H9 (cell line): ENCODE measurements at regions not wholly inside any gene's neighbourhood (a gene's known extent, or its start where the extent isn't known, plus 50 kb on each side); places are given as distances from the start of the nearest gene placed in this dataset.
A peak's percentile ranks its signal among the peaks of the same experiment; 100 is the strongest.

Experiments used
- DNase-seq: peaks from one replicate; pipeline ENCODE4 v3.0.0-alpha.2; 2017
- H2AFZ ChIP-seq: one replicate; pipeline ENCODE4 v1.6.1; 2013; ENCODE audit warnings: mild to moderate bottlenecking, low read length, control low read depth, moderate library complexity
- H2AK5ac ChIP-seq: 2 replicates; pipeline ENCODE4 v1.6.1; 2013; ENCODE audit warnings: low read length, control low read depth, mixed read lengths; ENCODE audit not compliant: insufficient read length
- H2BK120ac ChIP-seq: one replicate; pipeline ENCODE4 v1.6.1; 2013; ENCODE audit warnings: low read depth, mild to moderate bottlenecking, low read length, control low read depth, inconsistent platforms; ENCODE audit not compliant: poor library complexity, severe bottlenecking
- H2BK12ac ChIP-seq: 2 replicates; pipeline ENCODE4 v1.6.1; 2013; ENCODE audit warnings: low read length, control low read depth, mixed read lengths, low read depth; ENCODE audit not compliant: insufficient read length
- H2BK15ac ChIP-seq: 2 replicates; pipeline ENCODE4 v1.6.1; 2013; ENCODE audit warnings: low read depth, low read length, control low read depth
- H2BK20ac ChIP-seq: one replicate; pipeline ENCODE4 v1.6.1; 2013; ENCODE audit warnings: low read depth, mild to moderate bottlenecking, low read length, control low read depth, inconsistent platforms; ENCODE audit not compliant: poor library complexity, severe bottlenecking
- H2BK5ac ChIP-seq: 2 replicates; pipeline ENCODE4 v1.6.1; 2013; ENCODE audit warnings: low read length, control low read depth, mixed read lengths; ENCODE audit not compliant: insufficient read length
- H3K14ac ChIP-seq: 2 replicates; pipeline ENCODE4 v1.6.1; 2013; ENCODE audit warnings: low read length, control low read depth; ENCODE audit not compliant: insufficient read depth
- H3K18ac ChIP-seq: 2 replicates; pipeline ENCODE4 v1.6.1; 2013; ENCODE audit warnings: low read depth, mild to moderate bottlenecking, mixed read lengths, low read length, control low read depth; ENCODE audit not compliant: insufficient read length
- H3K23ac ChIP-seq: 2 replicates; pipeline ENCODE4 v1.6.1; 2013; ENCODE audit warnings: low read length, control low read depth, mixed read lengths, low read depth; ENCODE audit not compliant: insufficient read length
- H3K23me2 ChIP-seq: 2 replicates; pipeline ENCODE4 v1.6.1; 2013; ENCODE audit warnings: low read depth, mild to moderate bottlenecking, mixed read lengths, low read length, control low read depth; ENCODE audit not compliant: insufficient read length, poor library complexity, severe bottlenecking
- H3K27ac ChIP-seq: 2 replicates; pipeline ENCODE4 v1.5.1; 2013; ENCODE audit warnings: low read length, control low read depth, mixed read lengths, low read depth; ENCODE audit not compliant: insufficient read length
- H3K27me3 ChIP-seq: 2 replicates; pipeline ENCODE4 v1.6.1; 2013; ENCODE audit warnings: low read length, control low read depth, inconsistent platforms; ENCODE audit not compliant: insufficient read depth
- H3K4ac ChIP-seq: 2 replicates; pipeline ENCODE4 v1.6.1; 2013; ENCODE audit warnings: low read depth, mild to moderate bottlenecking, control low read depth, inconsistent platforms, low read length, moderate library complexity
- H3K4me1 ChIP-seq: 2 replicates; pipeline ENCODE4 v1.6.1; 2013; ENCODE audit warnings: low read length, control low read depth, inconsistent platforms; ENCODE audit not compliant: insufficient read depth
- H3K4me2 ChIP-seq: 2 replicates; pipeline ENCODE4 v1.6.1; 2013; ENCODE audit warnings: low read length, control low read depth, mixed read lengths; ENCODE audit not compliant: insufficient read length, insufficient read depth
- H3K56ac ChIP-seq: 2 replicates; pipeline ENCODE4 v1.6.1; 2013; ENCODE audit warnings: low read depth, mild to moderate bottlenecking, mixed read lengths, low read length, control low read depth; ENCODE audit not compliant: insufficient read length
- H3K79me1 ChIP-seq: 2 replicates; pipeline ENCODE4 v1.6.1; 2013; ENCODE audit warnings: low read depth, mild to moderate bottlenecking, moderate library complexity, low read length, control low read depth, inconsistent platforms; ENCODE audit not compliant: insufficient read depth, poor library complexity, severe bottlenecking
- H3K79me2 ChIP-seq: 2 replicates; pipeline ENCODE4 v1.6.1; 2013; ENCODE audit warnings: low read length, control low read depth, inconsistent platforms; ENCODE audit not compliant: insufficient read depth
- H3K9ac ChIP-seq: 2 replicates; pipeline ENCODE4 v1.6.1; 2013; ENCODE audit warnings: low read length, control low read depth, mixed read lengths; ENCODE audit not compliant: insufficient read length; ENCODE audit errors: extremely low read depth
- H3K9me3 ChIP-seq: one replicate; pipeline ENCODE4 v1.6.1; 2013; ENCODE audit warnings: low read depth, low read length, inconsistent platforms; ENCODE audit not compliant: control insufficient read depth
- H3T11ph ChIP-seq: one replicate; pipeline ENCODE4 v1.6.1; 2013; ENCODE audit warnings: mild to moderate bottlenecking, low read length, control low read depth, inconsistent platforms
- H4K20me1 ChIP-seq: one replicate; pipeline ENCODE4 v1.6.1; 2013; ENCODE audit not compliant: control insufficient read depth, insufficient read length, insufficient read depth
- H4K5ac ChIP-seq: 2 replicates; pipeline ENCODE4 v1.6.1; 2013; ENCODE audit warnings: low read depth, mild to moderate bottlenecking, mixed read lengths, low read length, control low read depth; ENCODE audit not compliant: insufficient read length
- H4K8ac ChIP-seq: replicated peaks from 2 replicates; pipeline ENCODE4 v1.6.1; 2013; ENCODE audit warnings: low read length, control low read depth, mixed read lengths, low read depth; ENCODE audit not compliant: insufficient read length
- H4K91ac ChIP-seq: 2 replicates; pipeline ENCODE4 v1.6.1; 2013; ENCODE audit warnings: low read depth, mild to moderate bottlenecking, moderate library complexity, mixed read lengths, low read length, control low read depth; ENCODE audit not compliant: insufficient read length
- H3K27ac Mint-ChIP-seq, 3 experiments: 2 replicates in 2 of 3; 3 replicates in 1 of 3; pipeline ENCODE4 v1.8.0; 2020 to 2021; ENCODE audit warnings: mixed read lengths in 3 of 3, mild to moderate bottlenecking in 1 of 3, moderate library complexity in 1 of 3
- H3K27me3 Mint-ChIP-seq: 2 replicates; pipeline ENCODE4 v1.8.0; 2021; ENCODE audit warnings: low read depth, mild to moderate bottlenecking, moderate library complexity, mixed read lengths
- H3K36me3 Mint-ChIP-seq, 3 experiments: 2 replicates in 2 of 3; 3 replicates in 1 of 3; pipeline ENCODE4 v1.8.0; 2020 to 2021; ENCODE audit warnings: low read depth in 3 of 3, mixed read lengths in 3 of 3; ENCODE audit not compliant: insufficient read depth in 1 of 3
- H3K4me1 Mint-ChIP-seq, 2 experiments: 2 replicates each; pipeline ENCODE4 v1.8.0; 2020; ENCODE audit warnings: mixed read lengths in 2 of 2
- H3K4me3 Mint-ChIP-seq, 2 experiments: 2 replicates in 1 of 2; 3 replicates in 1 of 2; pipeline ENCODE4 v1.8.0; 2020 to 2021; ENCODE audit warnings: mild to moderate bottlenecking in 2 of 2, mixed read lengths in 2 of 2, moderate library complexity in 1 of 2
- H3K9me3 Mint-ChIP-seq, 2 experiments: 2 replicates in 1 of 2; 3 replicates in 1 of 2; pipeline ENCODE4 v1.8.0; 2020; ENCODE audit warnings: mild to moderate bottlenecking in 2 of 2, mixed read lengths in 2 of 2, moderate library complexity in 1 of 2
- WGBS: extraction: QIAGEN DNeasy Blood & Tissue Kit; methylation state at CpG from one replicate; pipeline ENCODE4 v1.1.7; 2013; ENCODE audit warnings: missing lambda C conversion rate, low lambda C conversion rate, mixed read lengths; ENCODE audit not compliant: insufficient read length; ENCODE audit errors: extremely low coverage; 5-methylcytosine and 5-hydroxymethylcytosine counted together
- TF ChIP-seq, protein P1 (sequence below): fragments of 200-600 bp; sonication (generic); conservative IDR thresholded peaks from 3 replicates; pipeline ENCODE4 v1.8.0; 2021; ENCODE audit warnings: antibody characterized with exemption, mild to moderate bottlenecking

DNA sequence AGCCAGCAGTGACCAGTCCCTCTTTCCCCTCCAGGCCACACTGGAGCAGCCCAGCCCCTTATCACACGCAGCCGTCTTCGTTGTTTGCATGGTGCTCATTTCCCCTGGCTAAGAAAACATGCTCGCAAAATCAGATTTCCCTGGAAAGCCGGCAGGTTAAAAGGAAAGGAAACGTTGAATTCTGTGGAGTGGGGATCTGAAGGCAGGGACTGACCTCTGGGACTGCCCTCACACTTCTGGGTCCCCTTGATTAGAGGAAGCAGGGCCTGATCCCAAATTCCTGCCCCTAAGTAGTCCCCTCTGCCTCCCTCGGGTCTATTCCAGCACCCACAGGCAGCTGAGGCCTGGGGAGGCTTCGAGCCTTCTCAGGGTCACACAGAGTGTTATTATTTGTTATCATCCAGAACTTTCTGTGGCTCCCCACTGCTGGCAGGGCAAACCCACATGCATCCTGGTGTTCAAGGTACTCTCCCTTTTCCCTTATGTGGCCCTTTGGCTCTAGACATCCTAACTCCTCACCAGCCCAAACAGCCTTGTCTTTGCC is 125.2 kb upstream of the ZBTB40 start:
- TF ChIP-seq, protein P1, sequence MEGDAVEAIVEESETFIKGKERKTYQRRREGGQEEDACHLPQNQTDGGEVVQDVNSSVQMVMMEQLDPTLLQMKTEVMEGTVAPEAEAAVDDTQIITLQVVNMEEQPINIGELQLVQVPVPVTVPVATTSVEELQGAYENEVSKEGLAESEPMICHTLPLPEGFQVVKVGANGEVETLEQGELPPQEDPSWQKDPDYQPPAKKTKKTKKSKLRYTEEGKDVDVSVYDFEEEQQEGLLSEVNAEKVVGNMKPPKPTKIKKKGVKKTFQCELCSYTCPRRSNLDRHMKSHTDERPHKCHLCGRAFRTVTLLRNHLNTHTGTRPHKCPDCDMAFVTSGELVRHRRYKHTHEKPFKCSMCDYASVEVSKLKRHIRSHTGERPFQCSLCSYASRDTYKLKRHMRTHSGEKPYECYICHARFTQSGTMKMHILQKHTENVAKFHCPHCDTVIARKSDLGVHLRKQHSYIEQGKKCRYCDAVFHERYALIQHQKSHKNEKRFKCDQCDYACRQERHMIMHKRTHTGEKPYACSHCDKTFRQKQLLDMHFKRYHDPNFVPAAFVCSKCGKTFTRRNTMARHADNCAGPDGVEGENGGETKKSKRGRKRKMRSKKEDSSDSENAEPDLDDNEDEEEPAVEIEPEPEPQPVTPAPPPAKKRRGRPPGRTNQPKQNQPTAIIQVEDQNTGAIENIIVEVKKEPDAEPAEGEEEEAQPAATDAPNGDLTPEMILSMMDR = no peak
- Histone ChIP-seq H2BK12ac (no peak overlapping the region), H3K79me2 (no peaks in the 10 kb centered on the region), H3K27me3 (no peaks in the 10 kb centered on the region), H3K9me3 (no peaks in the 10 kb centered on the region), H3K4me1 (peaks cover under 1% of the 10 kb centered on the region; the same call in 1 of the 2 replicates), H3T11ph (no peak overlapping the region), H4K91ac (no peak overlapping the region), H3K4me2 (no peak overlapping the region), H2BK15ac (no peak overlapping the region), H2BK5ac (no peak overlapping the region), H3K56ac (no peak overlapping the region), H2AFZ (no peak overlapping the region), H4K20me1 (no peaks in the 10 kb centered on the region), H3K18ac (no peak overlapping the region), H2AK5ac (no peak overlapping the region), H3K9ac (no peak overlapping the region), H4K8ac (no peak overlapping the region), H3K27ac (no peak overlapping the region), H2BK20ac (no peak overlapping the region), H3K79me1 (no peaks in the 10 kb centered on the region), H3K4ac (no peak overlapping the region), H3K23ac (no peak overlapping the region), H3K14ac (no peak overlapping the region; the same call in 1 of the 2 replicates), H2BK120ac (no peak overlapping the region), H4K5ac (no peak overlapping the region), H3K23me2 (no peaks in the 10 kb centered on the region)
- Mint-ChIP-seq H3K27ac (no peak overlapping the region), H3K27me3 (peaks cover 2% of the 10 kb centered on the region), H3K4me1 (peaks cover 14 to 20% of the 10 kb centered on the region in 2 experiments), H3K4me3 (no peak overlapping the region), H3K36me3 (no peaks in the 10 kb centered on the region), H3K9me3 (no peaks in the 10 kb centered on the region)
- peak; percentile 17 for DNase-seq
- WGBS = no CpG with 5 or more reads among the region's 8 CpGs
